GM13977 (cell line): ENCODE measurements at regions not wholly inside any gene's neighbourhood (a gene's known extent, or its start where the extent isn't known, plus 50 kb on each side); places are given as distances from the start of the nearest gene placed in this dataset.

Experiments
- DNase-seq: peaks from one replicate; pipeline ENCODE4 v3.0.0; 2012; ENCODE audit warnings: low spot score
- CTCF ChIP-seq: IDR thresholded peaks from 2 replicates; pipeline ENCODE4 v1.5.1; 2012; ENCODE audit warnings: mild to moderate bottlenecking, control low read depth; ENCODE audit not compliant: insufficient read depth; ENCODE audit errors: extremely low read depth, missing control alignments
- in situ Hi-C: fragments of 300-500 bp; cut with MboI; formaldehyde crosslinking; loops from one replicate; pipeline ENCODE4 v1.12.0; 2022; ENCODE audit warnings: low sequenced_read_pairs, low pct_unique_long_range_greater_than_20kb, mixed read lengths, inconsistent platforms; ENCODE audit not compliant: unreplicated experiment

GRCh38 chr20:51120438-51120837 lies 97.5 kb upstream of the KCNG1 start:
- DNase-seq, result no peak
- in situ Hi-C loops, result no loop called here
- TF ChIP-seq CTCF, result no peak

GRCh38 chr20:51119914-51120313 lies 97.0 kb upstream of the KCNG1 start:
- in situ Hi-C loops, result no loop called here
- TF ChIP-seq CTCF, result no peak
- DNase-seq, result no peak

GRCh38 chr20:51118985-51119527 lies 96.1 kb upstream of the KCNG1 start:
- in situ Hi-C loops, result no loop called here
- no peak for DNase-seq
- TF ChIP-seq CTCF, result no peak

GRCh38 chr20:51118216-51118615 lies 95.3 kb upstream of the KCNG1 start:
- no peak for DNase-seq
- TF ChIP-seq CTCF, result no peak
- in situ Hi-C loops, result no loop called here

- no peak for TF ChIP-seq CTCF
These were observed 94.1 kb upstream of the KCNG1 start for GRCh38 chr20:51116765-51117686.

GRCh38 chr20:51111290-51111689 lies 88.4 kb upstream of the KCNG1 start:
- in situ Hi-C loops, result no loop called here
- DNase-seq, result no peak
- TF ChIP-seq CTCF, result no peak

More at GRCh38 chr20:51116765-51117686, 94.1 kb upstream of the KCNG1 start:
- no peak for DNase-seq
- in situ Hi-C loops, result no loop called here
